MM.1S (cell line): ENCODE measurements at regions not wholly inside any gene's neighbourhood (a gene's known extent, or its start where the extent isn't known, plus 50 kb on each side); places are given as distances from the start of the nearest gene placed in this dataset.

Experiments
- CTCF ChIP-seq: fragments of 300-600 bp; sonication (generic); IDR thresholded peaks from 2 replicates; pipeline ENCODE4 v1.5.1; 2016; ENCODE audit warnings: antibody characterized with exemption, low read length, mixed read lengths
- EZH2 ChIP-seq: fragments of 300-600 bp; sonication (generic); optimal IDR thresholded peaks from 2 replicates; pipeline ENCODE3; 2017; ENCODE audit warnings: low read depth, mild to moderate bottlenecking, antibody characterized with exemption, low read length, mixed read lengths
- EZH2phosphoT487 ChIP-seq: fragments of 300-600 bp; sonication (generic); IDR thresholded peaks from 2 replicates; pipeline ENCODE4 v1.6.1; 2018; ENCODE audit warnings: antibody characterized with exemption, low read length

- TF ChIP-seq CTCF: no peak
- TF ChIP-seq EZH2phosphoT487: no peak
- TF ChIP-seq EZH2: no peak
Measured at GRCh38 chr14:98428483-98428994, 843.5 kb downstream of the BCL11B start.
